Heart left ventricle (tissue), 13 donors: ENCODE measurements at regions not wholly inside any gene's neighbourhood (a gene's known extent, or its start where the extent isn't known, plus 50 kb on each side); places are given as distances from the start of the nearest gene placed in this dataset.

Experiments
- CTCF ChIP-seq, 12 donors: fragments of 200-600 bp; sonication (generic) in 4 of 12; IDR thresholded peaks; one replicate each; pipeline versions ENCODE4 v1.5.0 to v1.8.0; 2018 to 2022; ENCODE audit warnings: antibody characterized with exemption in 12 of 12, mild to moderate bottlenecking in 5 of 12
- POLR2A ChIP-seq, 2 donors: fragments of 450-650 bp; IDR thresholded peaks; one replicate each; pipeline ENCODE4 v1.6.1; 2017; ENCODE audit warnings: antibody characterized with exemption in 2 of 2, mild to moderate bottlenecking in 2 of 2, moderate library complexity in 2 of 2
- donor health status: ischemic (EF 13 %, LVEDD 7.1; RV severe dilation, severe dysfunction).
- donor health status: DM: no; HTN: yes; CAD: no.
- donor health status: DM: no; HTN: no; CAD: no.
- donor health status: ischemic (EF 25% LVEDD 6.9; RV normal size, moderate dysfunction).
- donor health status: ischemic (EF 25% LVEDD 5.7; RV mildly dilated, moderate dysfunction).
- donor health status: ischemic (EF 35%, LVEDD 5.7; RV mildly dilated, moderate dysfunction).
- donor health status: nonischemic (EF 11% LVEDD 7.7; RV severe dilation, severe dysfunction).
- donor health status: DM: yes; HTN: yes; CAD: no.
- donor health status: PGD.
- donor health status: ischemic (EF 29% LVEDD 5.4; RV normal size, mild dysfunction).
- donor health status: nonischemic (EF 23%, LVEDD 6.1; RV moderate dilation, normal function).

DNA sequence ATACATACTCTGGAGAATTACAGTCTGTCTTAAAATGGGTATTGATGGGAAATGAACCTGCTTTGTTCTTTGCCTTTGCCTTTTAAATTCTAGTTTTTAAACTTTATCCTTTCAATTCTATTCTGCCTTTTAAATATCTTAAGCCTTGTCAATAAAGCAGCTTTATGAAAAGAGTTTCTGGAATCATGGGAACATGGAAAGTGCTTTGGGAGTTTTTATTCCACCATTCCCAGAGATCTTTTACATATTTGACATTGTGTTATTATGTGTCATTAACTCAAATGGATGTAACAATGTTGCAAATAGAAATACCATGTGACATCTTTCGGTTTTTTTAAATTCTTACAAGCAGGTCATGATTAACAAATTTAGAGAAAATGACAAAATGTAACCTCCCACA is 555.7 kb upstream of the ANO3 start:
- no peak for TF ChIP-seq CTCF (IDR thresholded peaks at IDR 0.05)
- TF ChIP-seq POLR2A (IDR thresholded peaks at IDR 0.05): no peak
